ENCODE measurements at regions not wholly inside any gene's neighbourhood (a gene's known extent, or its start where the extent isn't known, plus 50 kb on each side); places are given as distances from the start of the nearest gene placed in this dataset.

- DNase-seq = no peak
- Mint-ChIP-seq H3K36me3 (ENCODE audit: insufficient read depth) (no peaks in the 10 kb centered on the region), H3K27me3 (ENCODE audit: low read depth) (no peaks in the 10 kb centered on the region), H3K4me1 (ENCODE audit: low read depth) (no peaks in the 10 kb centered on the region), H3K9me3 (peaks cover 6% of the 10 kb centered on the region), H3K4me3 (no peak overlapping the region)
- ATAC-seq = no peak
Measured at GRCh38 chr5:105754056-105754455, 1916.7 kb downstream of the EFNA5 start.

GRCh38 chr5:105752801-105753200, 1917.9 kb downstream of the EFNA5 start:
- Mint-ChIP-seq H3K9me3 (no peaks in the 10 kb centered on the region), H3K4me1 (ENCODE audit: low read depth) (no peaks in the 10 kb centered on the region), H3K36me3 (ENCODE audit: insufficient read depth) (no peaks in the 10 kb centered on the region), H3K4me3 (no peak overlapping the region), H3K27me3 (ENCODE audit: low read depth) (no peaks in the 10 kb centered on the region)
- no peak for DNase-seq
- no peak for ATAC-seq

DNA sequence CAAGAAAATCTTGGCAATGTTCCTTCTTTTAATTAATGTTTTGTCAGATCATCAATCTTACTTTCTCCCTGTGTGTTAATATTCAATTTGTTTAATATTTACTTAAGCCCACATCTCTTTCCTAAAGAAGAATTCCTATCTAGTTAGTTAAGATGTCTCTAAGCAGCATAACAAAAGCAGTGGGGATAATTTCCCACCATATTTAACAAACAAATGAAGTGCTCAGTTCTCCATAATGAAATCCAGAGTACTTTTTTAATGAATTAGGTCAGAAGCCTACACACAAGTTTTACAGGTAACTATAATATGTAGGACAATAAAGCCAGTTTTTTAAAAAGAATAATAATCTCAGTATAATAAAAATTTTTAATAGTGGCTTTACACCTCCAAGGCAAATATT, 1918.8 kb downstream of the EFNA5 start:
- Mint-ChIP-seq H3K36me3 (ENCODE audit: insufficient read depth) (no peaks in the 10 kb centered on the region), H3K4me1 (ENCODE audit: low read depth) (no peaks in the 10 kb centered on the region), H3K27me3 (ENCODE audit: low read depth) (no peaks in the 10 kb centered on the region), H3K9me3 (peaks cover 3% of the 10 kb centered on the region), H3K4me3 (no peak overlapping the region)
- no peak for ATAC-seq
- DNase-seq = no peak

GRCh38 chr5:105745111-105745510, 1925.6 kb downstream of the EFNA5 start:
- H3K27me3 Mint-ChIP-seq (ENCODE audit: low read depth) = no peaks in the 10 kb centered on the region
- H3K36me3 Mint-ChIP-seq (ENCODE audit: insufficient read depth) = no peaks in the 10 kb centered on the region
- H3K4me1 Mint-ChIP-seq (ENCODE audit: low read depth) = no peaks in the 10 kb centered on the region
- no peak for ATAC-seq
- H3K4me3 Mint-ChIP-seq = no peak overlapping the region
- DNase-seq = no peak
- H3K9me3 Mint-ChIP-seq = peaks cover 3% of the 10 kb centered on the region

GRCh38 chr5:105740242-105740641, 1930.5 kb downstream of the EFNA5 start:
- Mint-ChIP-seq H3K36me3 (ENCODE audit: insufficient read depth) (no peaks in the 10 kb centered on the region), H3K9me3 (no peaks in the 10 kb centered on the region), H3K4me1 (ENCODE audit: low read depth) (no peaks in the 10 kb centered on the region), H3K4me3 (no peak overlapping the region), H3K27me3 (ENCODE audit: low read depth) (no peaks in the 10 kb centered on the region)
- no peak for ATAC-seq
- no peak for DNase-seq

GRCh38 chr5:105739732-105740131, 1931.0 kb downstream of the EFNA5 start:
- no peak for ATAC-seq
- Mint-ChIP-seq H3K4me1 (ENCODE audit: low read depth) (no peaks in the 10 kb centered on the region), H3K27me3 (ENCODE audit: low read depth) (no peaks in the 10 kb centered on the region), H3K9me3 (no peaks in the 10 kb centered on the region), H3K36me3 (ENCODE audit: insufficient read depth) (no peaks in the 10 kb centered on the region), H3K4me3 (no peak overlapping the region)
- DNase-seq = no peak

DNA sequence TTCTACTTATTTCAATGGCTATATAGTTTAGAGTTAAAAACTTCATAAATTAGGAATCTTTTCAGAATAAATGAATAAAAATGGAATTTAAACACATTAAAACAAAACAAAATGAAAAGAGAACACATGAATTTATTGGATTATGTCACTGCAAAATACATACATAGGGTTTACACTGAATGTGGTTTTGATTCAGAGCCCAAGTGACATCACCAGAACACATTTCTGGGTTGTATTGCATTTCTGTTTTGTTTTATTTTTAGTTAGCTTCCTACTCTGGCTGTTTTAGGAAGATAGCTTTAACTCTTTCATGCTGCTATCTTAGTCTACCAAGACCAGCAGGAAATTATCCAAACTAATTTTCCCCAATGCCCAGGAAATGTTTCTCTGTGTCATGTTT, 1935.0 kb downstream of the EFNA5 start:
- Mint-ChIP-seq H3K27me3 (ENCODE audit: low read depth) (no peaks in the 10 kb centered on the region), H3K4me1 (ENCODE audit: low read depth) (no peaks in the 10 kb centered on the region), H3K4me3 (no peak overlapping the region), H3K36me3 (ENCODE audit: insufficient read depth) (no peaks in the 10 kb centered on the region), H3K9me3 (peaks cover 9% of the 10 kb centered on the region)
- no peak for ATAC-seq
- DNase-seq = no peak

DNA sequence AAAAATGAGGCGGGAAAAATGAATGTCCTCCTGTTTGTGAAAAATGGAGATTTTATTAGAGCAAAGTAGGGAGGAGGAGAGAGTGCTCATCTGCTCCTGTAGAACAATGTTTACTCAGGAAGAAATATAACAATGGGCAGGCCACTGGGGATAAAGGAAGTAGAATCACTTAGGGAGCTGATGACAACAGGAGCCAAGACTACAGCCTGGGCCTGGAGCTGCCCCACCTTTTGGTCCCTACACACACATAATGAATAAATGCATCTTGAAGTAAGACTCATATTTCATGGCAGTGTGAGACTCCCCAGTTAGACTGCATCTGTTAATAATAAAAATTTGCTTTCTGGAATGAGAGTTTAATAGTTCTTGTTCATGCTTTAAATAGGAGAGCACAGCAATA, 1939.8 kb downstream of the EFNA5 start:
- no peaks in the 10 kb centered on the region for H3K27me3 Mint-ChIP-seq (ENCODE audit: low read depth)
- H3K4me1 Mint-ChIP-seq (ENCODE audit: low read depth) = no peaks in the 10 kb centered on the region
- H3K4me3 Mint-ChIP-seq = no peak overlapping the region
- H3K36me3 Mint-ChIP-seq (ENCODE audit: insufficient read depth) = no peaks in the 10 kb centered on the region
- no peak for ATAC-seq
- peaks cover 14% of the 10 kb centered on the region for H3K9me3 Mint-ChIP-seq
- no peak for DNase-seq

DNA sequence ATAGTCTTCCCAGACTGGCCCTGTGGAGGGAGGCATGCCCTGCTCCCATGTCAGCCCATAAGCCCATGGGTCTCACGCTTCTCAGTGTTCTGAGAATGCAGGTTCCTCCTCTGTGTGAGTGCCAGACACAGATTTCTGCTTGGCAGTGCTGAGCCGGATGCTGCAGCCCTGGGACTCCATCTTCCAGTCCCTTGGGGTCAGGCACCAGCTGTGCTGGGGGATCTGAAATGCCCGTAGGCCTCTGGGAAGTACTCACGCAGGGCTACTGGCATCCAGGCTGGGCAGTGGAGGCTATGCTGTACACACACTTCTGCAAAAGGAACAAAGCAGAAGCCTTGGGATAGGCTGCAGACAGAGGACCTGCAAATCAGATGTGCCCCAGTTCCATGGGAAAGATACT, 1944.6 kb downstream of the EFNA5 start:
- Mint-ChIP-seq H3K27me3 (ENCODE audit: low read depth) (no peaks in the 10 kb centered on the region), H3K36me3 (ENCODE audit: insufficient read depth) (no peaks in the 10 kb centered on the region), H3K4me1 (ENCODE audit: low read depth) (no peaks in the 10 kb centered on the region), H3K4me3 (no peak overlapping the region), H3K9me3 (peaks cover 30% of the 10 kb centered on the region)
- ATAC-seq (no peak), DNase-seq (no peak)

DNA sequence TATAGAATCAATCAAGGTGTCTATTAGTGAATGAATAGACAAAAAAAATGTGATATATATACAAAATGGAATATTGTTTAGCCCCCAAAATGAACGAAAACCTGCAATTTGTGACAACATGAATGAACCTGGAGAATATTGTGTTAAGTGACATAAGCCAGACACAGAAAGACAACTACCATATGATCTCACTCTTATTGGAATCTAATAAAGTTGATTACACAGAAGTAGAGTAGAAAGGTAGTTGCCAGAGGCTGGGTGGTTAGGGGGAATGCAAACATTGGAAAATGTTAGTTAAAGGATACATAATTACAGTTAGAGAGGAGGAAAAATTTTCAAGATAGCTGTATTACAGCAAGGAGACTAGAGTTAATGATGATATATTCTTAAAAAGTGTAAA, 1962.3 kb downstream of the EFNA5 start:
- Mint-ChIP-seq H3K4me1 (ENCODE audit: low read depth) (no peaks in the 10 kb centered on the region), H3K4me3 (no peak overlapping the region), H3K9me3 (peaks cover 16% of the 10 kb centered on the region), H3K36me3 (ENCODE audit: insufficient read depth) (no peaks in the 10 kb centered on the region), H3K27me3 (ENCODE audit: low read depth) (no peaks in the 10 kb centered on the region)
- DNase-seq (no peak), ATAC-seq (no peak)

DNA sequence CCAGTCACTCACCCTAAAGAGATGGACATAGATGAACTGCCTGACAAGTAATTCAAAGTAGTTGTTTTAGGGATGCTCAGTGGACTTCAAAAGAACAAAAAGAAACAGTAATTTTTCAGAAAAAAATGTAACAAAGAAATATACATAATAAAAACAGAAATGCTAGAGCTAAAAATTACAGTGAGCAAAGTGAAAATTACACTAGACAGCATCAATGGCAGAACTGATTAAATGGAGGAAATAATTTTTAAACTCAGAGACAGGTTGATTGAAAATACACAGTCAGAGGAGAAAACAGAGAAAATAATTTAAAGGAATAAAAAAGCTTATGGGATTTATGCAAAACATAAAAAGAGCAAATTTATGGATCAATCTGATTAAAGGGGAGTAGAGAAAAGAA, 1968.4 kb downstream of the EFNA5 start:
- H3K4me3 Mint-ChIP-seq = no peak overlapping the region
- DNase-seq = no peak
- no peaks in the 10 kb centered on the region for H3K36me3 Mint-ChIP-seq (ENCODE audit: insufficient read depth)
- no peaks in the 10 kb centered on the region for H3K4me1 Mint-ChIP-seq (ENCODE audit: low read depth)
- ATAC-seq = no peak
- H3K9me3 Mint-ChIP-seq = peaks cover 39% of the 10 kb centered on the region
- no peaks in the 10 kb centered on the region for H3K27me3 Mint-ChIP-seq (ENCODE audit: low read depth)

GRCh38 chr5:105696440-105696839, 1974.3 kb downstream of the EFNA5 start:
- H3K4me1 Mint-ChIP-seq (ENCODE audit: low read depth) = no peaks in the 10 kb centered on the region
- no peak for DNase-seq
- ATAC-seq = no peak
- H3K36me3 Mint-ChIP-seq (ENCODE audit: insufficient read depth) = no peaks in the 10 kb centered on the region
- H3K27me3 Mint-ChIP-seq (ENCODE audit: low read depth) = no peaks in the 10 kb centered on the region
- peaks cover 21% of the 10 kb centered on the region for H3K9me3 Mint-ChIP-seq
- H3K4me3 Mint-ChIP-seq = no peak overlapping the region

DNA sequence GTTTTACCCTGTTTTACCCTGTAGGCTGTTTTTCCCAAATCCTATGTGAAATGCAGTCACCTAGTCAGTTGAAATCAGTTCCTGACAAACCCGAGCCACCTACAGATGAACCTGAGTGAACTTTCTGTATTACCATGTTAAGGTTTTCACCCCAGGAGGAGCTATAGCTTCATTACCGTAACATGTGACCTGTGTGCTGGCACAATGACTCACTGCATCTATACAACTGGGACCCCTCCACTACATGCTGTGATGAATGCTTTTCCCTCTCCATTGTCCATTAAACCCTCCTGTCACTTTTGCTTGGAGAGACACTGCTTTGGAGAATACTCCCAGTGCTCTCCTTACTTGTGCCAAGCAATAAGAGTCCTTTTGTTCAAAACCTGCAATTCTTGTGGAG, 1974.8 kb downstream of the EFNA5 start:
- DNase-seq (no peak), ATAC-seq (no peak)
- H3K4me3 Mint-ChIP-seq = no peak overlapping the region
- peaks cover 16% of the 10 kb centered on the region for H3K9me3 Mint-ChIP-seq
- H3K4me1 Mint-ChIP-seq (ENCODE audit: low read depth) = no peaks in the 10 kb centered on the region
- H3K27me3 Mint-ChIP-seq (ENCODE audit: low read depth) = no peaks in the 10 kb centered on the region
- no peaks in the 10 kb centered on the region for H3K36me3 Mint-ChIP-seq (ENCODE audit: insufficient read depth)

- no peak for ATAC-seq
- no peaks in the 10 kb centered on the region for H3K27me3 Mint-ChIP-seq (ENCODE audit: low read depth)
- no peak overlapping the region for H3K4me3 Mint-ChIP-seq
- H3K4me1 Mint-ChIP-seq (ENCODE audit: low read depth) = no peaks in the 10 kb centered on the region
- no peak for DNase-seq
- peaks cover 4% of the 10 kb centered on the region for H3K9me3 Mint-ChIP-seq
- H3K36me3 Mint-ChIP-seq (ENCODE audit: insufficient read depth) = no peaks in the 10 kb centered on the region
Measured at GRCh38 chr5:105689596-105689995, 1981.1 kb downstream of the EFNA5 start.

GRCh38 chr5:105688227-105688792, 1982.4 kb downstream of the EFNA5 start:
- Mint-ChIP-seq H3K4me1 (ENCODE audit: low read depth) (no peaks in the 10 kb centered on the region), H3K27me3 (ENCODE audit: low read depth) (no peaks in the 10 kb centered on the region), H3K4me3 (no peak overlapping the region), H3K9me3 (peaks cover 4% of the 10 kb centered on the region), H3K36me3 (ENCODE audit: insufficient read depth) (no peaks in the 10 kb centered on the region)
- DNase-seq (no peak), ATAC-seq (no peak)

DNA sequence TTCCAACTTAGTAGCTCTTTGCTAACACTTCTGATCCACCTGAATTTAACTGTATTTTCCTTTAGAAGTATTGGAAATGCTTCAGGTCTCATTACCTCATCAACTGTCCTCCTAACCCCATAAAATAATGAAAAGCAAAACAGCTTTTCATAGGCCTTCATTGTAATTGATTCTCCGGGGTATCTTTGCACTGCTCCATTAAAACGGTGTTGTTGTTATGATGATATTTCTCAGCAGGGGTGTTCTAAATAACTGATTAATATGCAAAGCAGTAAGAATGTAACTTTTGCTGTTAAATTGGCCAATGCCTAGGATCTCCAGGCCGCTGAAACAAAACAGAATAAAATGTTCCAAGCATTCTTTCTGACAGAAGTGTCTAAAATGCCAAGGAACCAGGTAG, 1983.2 kb downstream of the EFNA5 start:
- Mint-ChIP-seq H3K4me1 (ENCODE audit: low read depth) (no peaks in the 10 kb centered on the region), H3K36me3 (ENCODE audit: insufficient read depth) (no peaks in the 10 kb centered on the region), H3K27me3 (ENCODE audit: low read depth) (no peaks in the 10 kb centered on the region), H3K9me3 (peaks cover 7% of the 10 kb centered on the region), H3K4me3 (no peak overlapping the region)
- DNase-seq (no peak), ATAC-seq (no peak)
